ENCODE measurements at regions not wholly inside any gene's neighbourhood (a gene's known extent, or its start where the extent isn't known, plus 50 kb on each side); places are given as distances from the start of the nearest gene placed in this dataset.

- Histone ChIP-seq H3K9me3 (ENCODE audit: control insufficient read depth in 1 of 2, low read length in 2 of 2) (no peaks in the 10 kb centered on the region), H3K4me1 (ENCODE audit: control insufficient read depth in 1 of 2, insufficient read depth in 2 of 2, low read length in 2 of 2) (no peaks in the 10 kb centered on the region), H3K27ac (ENCODE audit: low read depth, low read length) (no peak overlapping the region), H3K9ac (ENCODE audit: low read depth in 1 of 2, low read length in 2 of 2) (no peak overlapping the region), H3K27me3 (ENCODE audit: control insufficient read depth in 1 of 2, insufficient read depth in 2 of 2, low read length in 2 of 2) (no peaks in the 10 kb centered on the region), H3K4me3 (ENCODE audit: low read depth in 1 of 2, low read length in 2 of 2) (no peak overlapping the region), H3K36me3 (ENCODE audit: control insufficient read depth in 1 of 2, insufficient read depth in 2 of 2, low read length in 2 of 2) (no peaks in the 10 kb centered on the region)
Measured at GRCh38 chr7:54843841-54844355, 84.9 kb upstream of the SEC61G start.

GRCh38 chr7:54846273-54846672, 87.3 kb upstream of the SEC61G start:
- no peak overlapping the region for H3K4me3 ChIP-seq (ENCODE audit: low read depth in 1 of 2, low read length in 2 of 2)
- no peaks in the 10 kb centered on the region for H3K27me3 ChIP-seq (ENCODE audit: control insufficient read depth in 1 of 2, insufficient read depth in 2 of 2, low read length in 2 of 2)
- H3K9ac ChIP-seq (ENCODE audit: low read depth in 1 of 2, low read length in 2 of 2): no peak overlapping the region
- H3K4me1 ChIP-seq (ENCODE audit: control insufficient read depth in 1 of 2, insufficient read depth in 2 of 2, low read length in 2 of 2): no peaks in the 10 kb centered on the region
- no peaks in the 10 kb centered on the region for H3K9me3 ChIP-seq (ENCODE audit: control insufficient read depth in 1 of 2, low read length in 2 of 2)
- no peak overlapping the region for H3K27ac ChIP-seq (ENCODE audit: low read depth, low read length)
- no peaks in the 10 kb centered on the region for H3K36me3 ChIP-seq (ENCODE audit: control insufficient read depth in 1 of 2, insufficient read depth in 2 of 2, low read length in 2 of 2)

- H3K9ac ChIP-seq (ENCODE audit: low read depth in 1 of 2, low read length in 2 of 2): no peak overlapping the region
- H3K4me1 ChIP-seq (ENCODE audit: control insufficient read depth in 1 of 2, insufficient read depth in 2 of 2, low read length in 2 of 2): no peaks in the 10 kb centered on the region
- H3K36me3 ChIP-seq (ENCODE audit: control insufficient read depth in 1 of 2, insufficient read depth in 2 of 2, low read length in 2 of 2): no peaks in the 10 kb centered on the region
- no peak overlapping the region for H3K4me3 ChIP-seq (ENCODE audit: low read depth in 1 of 2, low read length in 2 of 2)
- no peak overlapping the region for H3K27ac ChIP-seq (ENCODE audit: low read depth, low read length)
- no peaks in the 10 kb centered on the region for H3K9me3 ChIP-seq (ENCODE audit: control insufficient read depth in 1 of 2, low read length in 2 of 2)
- no peaks in the 10 kb centered on the region for H3K27me3 ChIP-seq (ENCODE audit: control insufficient read depth in 1 of 2, insufficient read depth in 2 of 2, low read length in 2 of 2)
Measured at GRCh38 chr7:54847921-54848320, 88.9 kb upstream of the SEC61G start.

- Histone ChIP-seq H3K9ac (ENCODE audit: low read depth in 1 of 2, low read length in 2 of 2) (no peak overlapping the region), H3K27me3 (ENCODE audit: control insufficient read depth in 1 of 2, insufficient read depth in 2 of 2, low read length in 2 of 2) (no peaks in the 10 kb centered on the region)
Measured at GRCh38 chr7:54856856-54857255, 97.8 kb upstream of the SEC61G start.

GRCh38 chr7:54857294-54857693, 98.3 kb upstream of the SEC61G start:
- Histone ChIP-seq H3K9ac (ENCODE audit: low read depth in 1 of 2, low read length in 2 of 2) (no peak overlapping the region), H3K27me3 (ENCODE audit: control insufficient read depth in 1 of 2, insufficient read depth in 2 of 2, low read length in 2 of 2) (no peaks in the 10 kb centered on the region), H3K9me3 (ENCODE audit: control insufficient read depth in 1 of 2, low read length in 2 of 2) (no peaks in the 10 kb centered on the region), H3K4me3 (ENCODE audit: low read depth in 1 of 2, low read length in 2 of 2) (no peak overlapping the region), H3K27ac (ENCODE audit: low read depth, low read length) (no peak overlapping the region), H3K4me1 (ENCODE audit: control insufficient read depth in 1 of 2, insufficient read depth in 2 of 2, low read length in 2 of 2) (no peaks in the 10 kb centered on the region), H3K36me3 (ENCODE audit: control insufficient read depth in 1 of 2, insufficient read depth in 2 of 2, low read length in 2 of 2) (no peaks in the 10 kb centered on the region)

More at GRCh38 chr7:54856856-54857255, 97.8 kb upstream of the SEC61G start:
- no peak overlapping the region for H3K4me3 ChIP-seq (ENCODE audit: low read depth in 1 of 2, low read length in 2 of 2)
- no peaks in the 10 kb centered on the region for H3K4me1 ChIP-seq (ENCODE audit: control insufficient read depth in 1 of 2, insufficient read depth in 2 of 2, low read length in 2 of 2)
- no peak overlapping the region for H3K27ac ChIP-seq (ENCODE audit: low read depth, low read length)
- no peaks in the 10 kb centered on the region for H3K36me3 ChIP-seq (ENCODE audit: control insufficient read depth in 1 of 2, insufficient read depth in 2 of 2, low read length in 2 of 2)
- no peaks in the 10 kb centered on the region for H3K9me3 ChIP-seq (ENCODE audit: control insufficient read depth in 1 of 2, low read length in 2 of 2)

GRCh38 chr7:54858008-54858692, 99.1 kb upstream of the SEC61G start:
- H3K9me3 ChIP-seq (ENCODE audit: control insufficient read depth in 1 of 2, low read length in 2 of 2): no peaks in the 10 kb centered on the region
- no peak overlapping the region for H3K27ac ChIP-seq (ENCODE audit: low read depth, low read length)
- no peak overlapping the region for H3K4me3 ChIP-seq (ENCODE audit: low read depth in 1 of 2, low read length in 2 of 2)
- H3K9ac ChIP-seq (ENCODE audit: low read depth in 1 of 2, low read length in 2 of 2): no peak overlapping the region
- no peaks in the 10 kb centered on the region for H3K27me3 ChIP-seq (ENCODE audit: control insufficient read depth in 1 of 2, insufficient read depth in 2 of 2, low read length in 2 of 2)
- H3K4me1 ChIP-seq (ENCODE audit: control insufficient read depth in 1 of 2, insufficient read depth in 2 of 2, low read length in 2 of 2): no peaks in the 10 kb centered on the region
- no peaks in the 10 kb centered on the region for H3K36me3 ChIP-seq (ENCODE audit: control insufficient read depth in 1 of 2, insufficient read depth in 2 of 2, low read length in 2 of 2)

- Histone ChIP-seq H3K9ac (ENCODE audit: low read depth in 1 of 2, low read length in 2 of 2) (no peak overlapping the region), H3K4me1 (ENCODE audit: control insufficient read depth in 1 of 2, insufficient read depth in 2 of 2, low read length in 2 of 2) (no peaks in the 10 kb centered on the region), H3K9me3 (ENCODE audit: control insufficient read depth in 1 of 2, low read length in 2 of 2) (no peaks in the 10 kb centered on the region), H3K27ac (ENCODE audit: low read depth, low read length) (no peak overlapping the region), H3K36me3 (ENCODE audit: control insufficient read depth in 1 of 2, insufficient read depth in 2 of 2, low read length in 2 of 2) (no peaks in the 10 kb centered on the region), H3K27me3 (ENCODE audit: control insufficient read depth in 1 of 2, insufficient read depth in 2 of 2, low read length in 2 of 2) (no peaks in the 10 kb centered on the region), H3K4me3 (ENCODE audit: low read depth in 1 of 2, low read length in 2 of 2) (no peak overlapping the region)
Measured at GRCh38 chr7:54859066-54859465, 100.1 kb upstream of the SEC61G start.

- no peaks in the 10 kb centered on the region for H3K36me3 ChIP-seq (ENCODE audit: control insufficient read depth in 1 of 2, insufficient read depth in 2 of 2, low read length in 2 of 2)
- H3K27ac ChIP-seq (ENCODE audit: low read depth, low read length): no peak overlapping the region
- H3K9me3 ChIP-seq (ENCODE audit: control insufficient read depth in 1 of 2, low read length in 2 of 2): no peaks in the 10 kb centered on the region
- H3K4me1 ChIP-seq (ENCODE audit: control insufficient read depth in 1 of 2, insufficient read depth in 2 of 2, low read length in 2 of 2): no peaks in the 10 kb centered on the region
- no peaks in the 10 kb centered on the region for H3K27me3 ChIP-seq (ENCODE audit: control insufficient read depth in 1 of 2, insufficient read depth in 2 of 2, low read length in 2 of 2)
- H3K4me3 ChIP-seq (ENCODE audit: low read depth in 1 of 2, low read length in 2 of 2): no peak overlapping the region
- H3K9ac ChIP-seq (ENCODE audit: low read depth in 1 of 2, low read length in 2 of 2): no peak overlapping the region
Measured at GRCh38 chr7:54859545-54859944, 100.5 kb upstream of the SEC61G start.

GRCh38 chr7:54860003-54860775, 101.2 kb upstream of the SEC61G start:
- H3K27me3 ChIP-seq (ENCODE audit: control insufficient read depth in 1 of 2, insufficient read depth in 2 of 2, low read length in 2 of 2): no peaks in the 10 kb centered on the region
- no peaks in the 10 kb centered on the region for H3K4me1 ChIP-seq (ENCODE audit: control insufficient read depth in 1 of 2, insufficient read depth in 2 of 2, low read length in 2 of 2)

GRCh38 chr7:54860843-54861242, 101.8 kb upstream of the SEC61G start:
- Histone ChIP-seq H3K27ac (ENCODE audit: low read depth, low read length) (no peak overlapping the region), H3K4me3 (ENCODE audit: low read depth in 1 of 2, low read length in 2 of 2) (no peak overlapping the region), H3K36me3 (ENCODE audit: control insufficient read depth in 1 of 2, insufficient read depth in 2 of 2, low read length in 2 of 2) (no peaks in the 10 kb centered on the region), H3K9ac (ENCODE audit: low read depth in 1 of 2, low read length in 2 of 2) (no peak overlapping the region), H3K27me3 (ENCODE audit: control insufficient read depth in 1 of 2, insufficient read depth in 2 of 2, low read length in 2 of 2) (no peaks in the 10 kb centered on the region), H3K4me1 (ENCODE audit: control insufficient read depth in 1 of 2, insufficient read depth in 2 of 2, low read length in 2 of 2) (no peaks in the 10 kb centered on the region), H3K9me3 (ENCODE audit: control insufficient read depth in 1 of 2, low read length in 2 of 2) (no peaks in the 10 kb centered on the region)

More at GRCh38 chr7:54860003-54860775, 101.2 kb upstream of the SEC61G start:
- Histone ChIP-seq H3K4me3 (ENCODE audit: low read depth in 1 of 2, low read length in 2 of 2) (no peak overlapping the region), H3K9me3 (ENCODE audit: control insufficient read depth in 1 of 2, low read length in 2 of 2) (no peaks in the 10 kb centered on the region), H3K9ac (ENCODE audit: low read depth in 1 of 2, low read length in 2 of 2) (no peak overlapping the region), H3K36me3 (ENCODE audit: control insufficient read depth in 1 of 2, insufficient read depth in 2 of 2, low read length in 2 of 2) (no peaks in the 10 kb centered on the region), H3K27ac (ENCODE audit: low read depth, low read length) (no peak overlapping the region)

All from duodenal mucosa (tissue), 2 donors.